Hepatocyte (in vitro differentiated cells): ENCODE measurements at regions not wholly inside any gene's neighbourhood (a gene's known extent, or its start where the extent isn't known, plus 50 kb on each side); places are given as distances from the start of the nearest gene placed in this dataset.
"Not testable (repeated sequence)": the region's sequence is repeated elsewhere in the genome, so short reads cannot be mapped to it uniquely, and the experiment has no call there.

ENCODE experiments used
- DNase-seq: peaks from one replicate; pipeline ENCODE4 v3.0.0-alpha.2; 2016; ENCODE audit warnings: low spot score
- H2AFZ ChIP-seq: fragments of 200-600 bp; sonication (generic); 2 replicates; pipeline ENCODE4 v1.6.0; 2016; ENCODE audit warnings: antibody characterized with exemption, mild to moderate bottlenecking
- H3K27ac ChIP-seq: fragments of 200-600 bp; sonication (generic); 2 replicates; pipeline ENCODE4 v1.5.1; 2016; ENCODE audit warnings: mild to moderate bottlenecking
- H3K27me3 ChIP-seq: fragments of 200-600 bp; sonication (generic); 2 replicates; pipeline ENCODE4 v1.6.1; 2016
- H3K36me3 ChIP-seq: fragments of 200-600 bp; sonication (generic); replicated peaks from 2 replicates; pipeline ENCODE4 v1.5.1; 2016; ENCODE audit warnings: low read depth; ENCODE audit not compliant: insufficient read depth
- H3K4me1 ChIP-seq: fragments of 200-600 bp; sonication (generic); 2 replicates; pipeline ENCODE4 v1.5.1; 2016; ENCODE audit warnings: mild to moderate bottlenecking, moderate library complexity; ENCODE audit not compliant: insufficient read depth
- H3K4me2 ChIP-seq: fragments of 200-600 bp; sonication (generic); 2 replicates; pipeline ENCODE4 v1.6.0; 2016
- H3K4me3 ChIP-seq: fragments of 200-600 bp; sonication (generic); 2 replicates; pipeline ENCODE4 v1.5.1; 2016; ENCODE audit warnings: mild to moderate bottlenecking
- H3K79me2 ChIP-seq: fragments of 200-600 bp; sonication (generic); 2 replicates; pipeline ENCODE4 v1.6.0; 2017; ENCODE audit warnings: mild to moderate bottlenecking
- H3K9me2 ChIP-seq: fragments of 200-600 bp; sonication (generic); replicated peaks from 2 replicates; pipeline ENCODE4 v1.6.0; 2017; ENCODE audit warnings: mild to moderate bottlenecking; ENCODE audit not compliant: insufficient read depth
- H3K9me3 ChIP-seq: fragments of 200-600 bp; sonication (generic); 2 replicates; pipeline ENCODE4 v1.5.1; 2016; ENCODE audit warnings: low read depth, mild to moderate bottlenecking
- H4K20me1 ChIP-seq: fragments of 200-600 bp; sonication (generic); 2 replicates; pipeline ENCODE4 v1.6.0; 2016; ENCODE audit warnings: mild to moderate bottlenecking; ENCODE audit not compliant: insufficient read depth, poor library complexity, severe bottlenecking
- CTCF ChIP-seq: fragments of 200-600 bp; sonication (generic); IDR thresholded peaks from 2 replicates; pipeline ENCODE4 v1.5.1; 2016; ENCODE audit warnings: antibody characterized with exemption, mild to moderate bottlenecking; ENCODE audit not compliant: poor library complexity
- EZH2 ChIP-seq: fragments of 200-600 bp; sonication (generic); IDR thresholded peaks from 2 replicates; pipeline ENCODE4 v1.6.1; 2016; ENCODE audit warnings: antibody characterized with exemption, mild to moderate bottlenecking, borderline replicate concordance
- EZH2phosphoT487 ChIP-seq: fragments of 200-600 bp; sonication (generic); IDR thresholded peaks from one replicate; pipeline ENCODE4 v1.6.1; 2018; ENCODE audit warnings: antibody characterized with exemption, mild to moderate bottlenecking, low read depth, moderate library complexity; ENCODE audit not compliant: unreplicated experiment, severe bottlenecking
- WGBS: methylation state at CpG from one replicate; pipeline ENCODE4 v1.1.6; 2016; ENCODE audit warnings: low lambda C conversion rate; ENCODE audit errors: missing lambda C conversion rate; 5-methylcytosine and 5-hydroxymethylcytosine counted together

GRCh38 chrX:35499071-35499862 is 298.9 kb upstream of the MAGEB16 start:
- no peaks in the 10 kb centered on the region for H4K20me1 ChIP-seq
- no peak overlapping the region for H3K27ac ChIP-seq
- no peak for TF ChIP-seq EZH2phosphoT487
- no peak for TF ChIP-seq EZH2
- no peak for TF ChIP-seq CTCF
- no peak for DNase-seq
- no peaks in the 10 kb centered on the region for H3K36me3 ChIP-seq
- no peaks in the 10 kb centered on the region for H3K79me2 ChIP-seq
- H3K27me3 ChIP-seq = no peaks in the 10 kb centered on the region
- no peaks in the 10 kb centered on the region for H3K9me3 ChIP-seq
- H3K4me1 ChIP-seq = no peaks in the 10 kb centered on the region
- H3K4me3 ChIP-seq = no peak overlapping the region
- no peak overlapping the region for H2AFZ ChIP-seq
- H3K9me2 ChIP-seq = no peaks in the 10 kb centered on the region
- 97% methylated on average over 23 of the region's 55 CpGs for WGBS
- H3K4me2 ChIP-seq = no peak overlapping the region

GRCh38 chrX:35507701-35508100 is 290.4 kb upstream of the MAGEB16 start:
- no peak for TF ChIP-seq EZH2phosphoT487
- no peak for TF ChIP-seq EZH2
- TF ChIP-seq CTCF = no peak
- DNase-seq = no peak
- Histone ChIP-seq H3K27me3 (no peaks in the 10 kb centered on the region), H3K9me2 (no peaks in the 10 kb centered on the region), H3K4me2 (no peak overlapping the region), H3K9me3 (no peaks in the 10 kb centered on the region), H4K20me1 (no peaks in the 10 kb centered on the region), H3K4me3 (no peak overlapping the region), H3K79me2 (no peaks in the 10 kb centered on the region), H3K4me1 (no peaks in the 10 kb centered on the region), H3K27ac (no peak overlapping the region), H2AFZ (no peak overlapping the region), H3K36me3 (no peaks in the 10 kb centered on the region)
- 68% methylated on average over 3 of the region's 3 CpGs for WGBS

GRCh38 chrX:35548003-35548402 is 250.1 kb upstream of the MAGEB16 start:
- H2AFZ ChIP-seq, H3K36me3 ChIP-seq, H3K4me3 ChIP-seq, H4K20me1 ChIP-seq, H3K27ac ChIP-seq, H3K9me2 ChIP-seq, H3K4me1 ChIP-seq, H3K79me2 ChIP-seq, H3K4me2 ChIP-seq, H3K27me3 ChIP-seq, H3K9me3 ChIP-seq, DNase-seq: not testable (repeated sequence)
- 86% methylated on average over 8 of the region's 8 CpGs for WGBS

GRCh38 chrX:35557916-35558315 is 240.2 kb upstream of the MAGEB16 start:
- TF ChIP-seq EZH2 (no peak), CTCF (no peak)

More at GRCh38 chrX:35557916-35558315, 240.2 kb upstream of the MAGEB16 start:
- H4K20me1 ChIP-seq = no peaks in the 10 kb centered on the region
- 59% methylated on average over 1 of the region's 1 CpG for WGBS
- H3K9me2 ChIP-seq = no peaks in the 10 kb centered on the region
- H3K79me2 ChIP-seq = no peaks in the 10 kb centered on the region
- H3K27me3 ChIP-seq = no peaks in the 10 kb centered on the region
- H3K4me3 ChIP-seq = no peak overlapping the region
- no peak overlapping the region for H3K4me2 ChIP-seq
- no peaks in the 10 kb centered on the region for H3K9me3 ChIP-seq
- no peaks in the 10 kb centered on the region for H3K36me3 ChIP-seq
- no peak overlapping the region for H2AFZ ChIP-seq
- H3K27ac ChIP-seq = no peak overlapping the region
- DNase-seq = no peak
- H3K4me1 ChIP-seq = no peaks in the 10 kb centered on the region
